Tibial nerve (tissue), 4 donors: ENCODE measurements at regions not wholly inside any gene's neighbourhood (a gene's known extent, or its start where the extent isn't known, plus 50 kb on each side); places are given as distances from the start of the nearest gene placed in this dataset.

Source experiments
- EP300 ChIP-seq, 2 donors: sonication (generic); formaldehyde crosslinking; IDR thresholded peaks; one replicate each; pipeline ENCODE4 v1.6.1; 2017; ENCODE audit warnings: antibody characterized with exemption in 2 of 2, mild to moderate bottlenecking in 1 of 2
- POLR2A ChIP-seq, 2 donors: fragments of 450-650 bp; IDR thresholded peaks; one replicate each; pipeline ENCODE4 v1.6.1; 2017; ENCODE audit warnings: antibody characterized with exemption in 2 of 2, mild to moderate bottlenecking in 2 of 2, moderate library complexity in 2 of 2
- TF ChIP-seq, protein P1 (sequence below), 5 experiments: fragments of 200-600 bp in 3 of 5; fragments of 450-650 bp in 2 of 5; sonication (generic) in 3 of 5; IDR thresholded peaks; one replicate each; pipeline ENCODE4 v1.5.1; 2016 to 2019; ENCODE audit warnings: antibody characterized with exemption in 5 of 5, mild to moderate bottlenecking in 3 of 5, moderate library complexity in 2 of 5

DNA sequence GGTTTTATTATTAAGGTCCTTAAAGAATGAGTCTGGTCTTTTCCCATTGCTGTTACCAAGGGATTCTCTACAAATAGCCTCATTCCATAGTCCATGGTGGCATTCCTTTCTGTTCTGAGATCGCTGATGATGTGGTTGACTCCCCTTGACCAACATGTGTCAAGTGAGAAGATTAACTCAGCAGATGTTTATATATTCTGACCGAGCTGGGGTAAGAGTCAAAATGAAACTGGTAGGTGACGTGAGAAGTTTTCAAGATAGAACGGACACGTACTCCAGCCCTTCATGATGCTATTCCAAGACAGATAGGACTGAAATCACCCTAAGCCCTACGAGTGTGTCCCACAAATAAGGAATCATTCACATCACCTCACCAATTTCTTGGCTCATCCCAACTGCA lies 155.5 kb upstream of the WWC1 start:
- TF ChIP-seq POLR2A (IDR thresholded peaks at IDR 0.05) = no peak
- TF ChIP-seq, protein P1, sequence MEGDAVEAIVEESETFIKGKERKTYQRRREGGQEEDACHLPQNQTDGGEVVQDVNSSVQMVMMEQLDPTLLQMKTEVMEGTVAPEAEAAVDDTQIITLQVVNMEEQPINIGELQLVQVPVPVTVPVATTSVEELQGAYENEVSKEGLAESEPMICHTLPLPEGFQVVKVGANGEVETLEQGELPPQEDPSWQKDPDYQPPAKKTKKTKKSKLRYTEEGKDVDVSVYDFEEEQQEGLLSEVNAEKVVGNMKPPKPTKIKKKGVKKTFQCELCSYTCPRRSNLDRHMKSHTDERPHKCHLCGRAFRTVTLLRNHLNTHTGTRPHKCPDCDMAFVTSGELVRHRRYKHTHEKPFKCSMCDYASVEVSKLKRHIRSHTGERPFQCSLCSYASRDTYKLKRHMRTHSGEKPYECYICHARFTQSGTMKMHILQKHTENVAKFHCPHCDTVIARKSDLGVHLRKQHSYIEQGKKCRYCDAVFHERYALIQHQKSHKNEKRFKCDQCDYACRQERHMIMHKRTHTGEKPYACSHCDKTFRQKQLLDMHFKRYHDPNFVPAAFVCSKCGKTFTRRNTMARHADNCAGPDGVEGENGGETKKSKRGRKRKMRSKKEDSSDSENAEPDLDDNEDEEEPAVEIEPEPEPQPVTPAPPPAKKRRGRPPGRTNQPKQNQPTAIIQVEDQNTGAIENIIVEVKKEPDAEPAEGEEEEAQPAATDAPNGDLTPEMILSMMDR (IDR thresholded peaks at IDR 0.05) = no peak
- no peak for TF ChIP-seq EP300 (IDR thresholded peaks at IDR 0.05)
